ENCODE measurements at regions not wholly inside any gene's neighbourhood (a gene's known extent, or its start where the extent isn't known, plus 50 kb on each side); places are given as distances from the start of the nearest gene placed in this dataset.
"Not testable (repeated sequence)": the region's sequence is repeated elsewhere in the genome, so short reads cannot be mapped to it uniquely, and the experiment has no call there.

GRCh38 chr12:22812531-22812930, 187.6 kb downstream of the ETNK1 start:
- DNase-seq: no peak

- no peak for DNase-seq
These were observed 197.0 kb downstream of the ETNK1 start for GRCh38 chr12:22821985-22822384.

DNA sequence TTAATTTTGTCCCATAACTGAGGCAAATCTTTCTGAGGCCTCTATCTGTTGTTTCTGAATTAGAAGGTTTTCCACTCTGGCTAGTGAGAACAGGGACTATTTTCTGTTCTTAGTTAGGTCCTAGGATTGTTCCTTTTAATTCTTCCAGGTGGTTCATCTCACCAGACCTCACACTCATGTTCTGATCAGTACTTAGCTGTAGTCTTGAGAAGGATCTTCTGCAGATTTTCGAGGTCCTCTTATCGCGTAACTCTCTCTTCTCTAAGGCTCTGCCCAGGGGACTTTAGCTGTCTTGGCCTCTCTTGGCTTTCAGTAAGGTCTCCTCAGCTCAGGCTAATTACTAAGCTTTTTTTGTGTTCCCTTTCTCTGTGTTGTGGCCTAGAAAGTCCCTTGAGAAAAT, 201.1 kb downstream of the ETNK1 start:
- no peak for DNase-seq

- DNase-seq: not testable (repeated sequence)
These were observed 201.5 kb downstream of the ETNK1 start for GRCh38 chr12:22826446-22826981.

DNA sequence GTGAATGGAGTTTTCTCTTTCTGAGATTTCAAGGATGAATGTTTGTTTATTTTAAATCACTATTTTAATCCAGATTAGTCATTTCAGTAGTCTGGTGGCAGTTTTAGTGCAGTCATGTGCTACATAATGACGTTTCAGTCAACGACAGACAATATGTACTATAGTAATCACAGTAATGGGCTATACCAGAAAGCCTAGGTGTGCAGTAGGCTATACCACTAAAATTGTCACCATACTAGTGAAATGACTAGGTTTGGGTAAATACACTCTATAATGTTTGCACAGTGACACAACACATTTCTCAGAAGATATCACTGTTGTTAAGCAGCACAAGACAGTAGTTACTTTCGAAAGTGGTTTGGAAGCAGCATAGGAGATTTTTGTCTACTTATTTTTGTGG, 203.1 kb downstream of the ETNK1 start:
- DNase-seq: no peak

GRCh38 chr12:22835431-22835830, 210.5 kb downstream of the ETNK1 start:
- no peak for DNase-seq

- DNase-seq: no peak
These were observed 225.2 kb downstream of the ETNK1 start for GRCh38 chr12:22850185-22850584.

DNA sequence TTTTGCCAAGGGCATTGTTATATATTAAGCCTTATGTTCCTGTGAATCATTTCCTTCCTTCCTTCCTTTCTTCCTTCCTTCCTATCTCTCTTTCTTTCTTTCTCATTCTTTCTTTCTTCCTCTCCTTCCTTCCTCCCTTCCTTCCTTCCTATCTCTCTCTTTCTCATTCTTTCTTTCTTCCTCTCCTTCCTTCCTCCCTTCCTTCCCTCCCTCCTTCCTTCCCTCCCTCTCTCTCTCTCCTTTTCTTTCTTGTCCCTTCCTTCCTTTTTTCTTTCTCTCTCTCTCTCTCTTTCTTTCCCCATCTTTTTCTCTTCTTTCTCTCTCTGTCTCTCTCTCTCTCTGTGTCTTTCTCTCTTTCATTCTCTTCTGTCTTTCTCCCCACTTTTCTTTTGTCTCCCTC, 226.6 kb downstream of the ETNK1 start:
- DNase-seq: no peak

GRCh38 chr12:22855456-22855855, 230.5 kb downstream of the ETNK1 start:
- DNase-seq: no peak

GRCh38 chr12:22856178-22856577, 231.2 kb downstream of the ETNK1 start:
- DNase-seq: no peak

DNA sequence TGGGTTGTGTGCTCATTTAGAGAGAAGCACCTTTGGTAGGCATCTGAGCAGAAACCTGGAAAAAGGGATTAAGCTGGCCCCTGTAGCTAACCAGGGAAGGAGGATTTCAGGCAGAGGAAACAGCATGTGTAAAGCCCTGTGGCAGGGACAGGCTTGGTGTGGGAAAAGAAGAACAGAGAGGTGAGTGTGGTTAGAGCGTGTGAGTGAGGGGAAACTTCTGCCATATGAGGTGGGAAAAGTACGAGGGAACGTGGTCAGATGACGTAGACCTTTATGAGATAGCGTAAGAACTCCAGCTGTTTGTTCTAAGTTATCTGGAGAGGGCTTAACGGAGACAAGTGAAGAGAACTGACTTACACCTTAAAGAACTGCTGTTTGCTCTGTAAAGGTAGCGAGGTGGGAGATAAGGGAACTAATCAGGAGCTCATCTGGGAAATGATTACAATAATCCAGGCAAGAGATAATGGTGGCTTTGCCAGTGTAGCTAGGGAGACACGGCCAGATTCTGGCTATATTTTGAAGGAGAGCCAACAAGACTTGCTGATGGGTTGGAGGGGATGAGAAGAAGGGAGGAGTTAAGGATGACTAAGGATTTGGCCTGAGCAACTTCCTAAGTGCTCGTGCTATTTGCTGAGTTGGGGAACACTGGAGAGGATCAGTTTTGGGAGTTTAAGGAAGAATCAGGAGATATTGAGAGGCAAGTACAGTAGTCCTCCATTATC, 234.0 kb downstream of the ETNK1 start:
- no peak for DNase-seq

DNA sequence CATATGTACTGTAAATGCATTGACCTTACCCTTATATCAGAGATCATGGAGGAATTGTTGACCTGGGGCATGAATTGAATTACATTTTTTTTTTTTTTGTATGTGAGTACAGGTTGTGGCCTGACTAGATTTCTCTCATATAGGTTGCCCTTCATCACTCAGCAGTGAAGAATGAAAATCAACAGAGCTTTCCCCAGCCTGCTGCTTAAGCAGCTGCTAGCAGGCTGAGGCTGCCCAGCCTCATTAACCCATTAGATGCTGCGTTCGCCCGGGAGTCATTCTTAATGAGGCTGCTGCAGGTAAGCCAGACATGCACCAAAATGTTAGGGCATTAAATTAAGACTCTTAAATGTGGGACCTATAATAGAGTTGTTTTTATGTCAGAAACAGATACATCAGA, 236.0 kb downstream of the ETNK1 start:
- no peak for DNase-seq

DNA sequence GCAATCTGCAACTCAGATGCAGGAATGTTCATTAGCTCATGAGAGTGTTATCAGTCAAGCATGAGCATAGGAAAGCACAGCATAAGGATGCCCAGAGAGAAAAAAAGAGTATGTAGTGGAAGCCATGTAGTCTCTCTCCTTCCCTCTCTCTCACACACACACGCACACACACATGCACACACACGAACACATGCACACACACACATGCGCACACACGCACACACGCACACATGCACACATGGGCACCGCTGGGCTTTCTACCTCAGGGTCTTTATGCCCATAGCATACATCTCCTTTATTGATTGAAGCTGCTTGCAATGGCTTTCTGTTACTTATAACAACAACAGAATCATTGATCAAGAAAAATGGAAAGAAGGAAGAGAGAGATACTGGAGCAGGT, 240.9 kb downstream of the ETNK1 start:
- DNase-seq: no peak

GRCh38 chr12:22866406-22866805, 241.4 kb downstream of the ETNK1 start:
- no peak for DNase-seq

DNA sequence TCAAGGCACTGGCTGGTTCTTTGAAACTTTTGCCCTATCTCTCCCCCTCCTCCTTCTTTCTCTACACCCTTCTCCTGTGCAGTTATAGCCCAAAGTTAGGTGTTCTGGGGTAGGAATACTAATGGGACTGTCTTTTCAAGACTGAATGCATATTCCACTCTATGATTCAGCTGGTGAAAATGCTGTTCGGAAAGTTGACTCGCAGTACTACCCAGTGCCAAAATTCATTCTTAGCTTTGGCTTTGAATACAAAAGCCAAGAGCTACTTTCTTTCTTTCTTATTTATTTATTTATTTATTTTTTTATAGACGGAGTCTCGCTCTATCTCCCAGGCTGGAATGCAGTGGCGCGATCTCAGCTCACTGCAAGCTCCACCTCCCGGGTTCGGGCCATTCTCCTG, 249.2 kb downstream of the ETNK1 start:
- no peak for DNase-seq

- DNase-seq: no peak
These were observed 251.3 kb downstream of the ETNK1 start for GRCh38 chr12:22876262-22876661.

DNA sequence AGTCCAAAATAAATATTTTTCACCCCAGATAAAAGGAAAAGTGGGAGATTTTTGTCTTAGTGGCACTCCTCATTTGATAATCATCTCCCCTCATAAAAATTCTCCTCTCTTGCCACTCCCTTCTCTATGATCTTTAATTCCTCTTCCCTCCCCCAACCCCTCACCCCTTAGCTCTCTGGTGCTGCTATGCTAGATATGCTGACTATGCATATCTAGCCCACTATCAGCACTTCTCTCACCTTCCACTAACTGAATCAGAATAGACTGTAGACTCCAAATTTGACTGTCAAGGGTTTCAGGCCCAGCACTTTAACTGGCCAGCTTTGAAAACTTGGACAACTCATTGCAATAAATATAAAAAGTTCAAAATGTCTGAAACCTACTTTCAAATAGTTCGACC, 254.2 kb downstream of the ETNK1 start:
- no peak for DNase-seq

DNA sequence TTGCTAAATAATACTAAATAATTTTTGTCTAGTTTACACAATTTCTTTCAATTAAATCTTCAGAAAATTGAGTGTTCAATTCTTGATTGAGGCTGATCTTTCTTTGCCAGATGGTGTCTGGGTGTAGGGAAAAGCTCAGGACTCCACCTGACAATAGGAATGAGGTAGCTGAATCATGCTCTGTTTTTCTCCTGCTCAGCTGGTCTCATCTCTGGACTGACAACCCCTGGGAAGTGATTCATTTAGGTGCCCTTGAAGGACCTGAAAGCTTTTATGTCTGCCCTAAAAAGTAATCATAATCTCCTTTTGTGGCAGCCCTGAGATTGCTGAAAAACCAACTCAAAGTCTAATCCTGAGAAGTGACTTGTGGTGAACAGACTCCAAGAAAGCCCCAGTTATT, 255.4 kb downstream of the ETNK1 start:
- DNase-seq: no peak

DNA sequence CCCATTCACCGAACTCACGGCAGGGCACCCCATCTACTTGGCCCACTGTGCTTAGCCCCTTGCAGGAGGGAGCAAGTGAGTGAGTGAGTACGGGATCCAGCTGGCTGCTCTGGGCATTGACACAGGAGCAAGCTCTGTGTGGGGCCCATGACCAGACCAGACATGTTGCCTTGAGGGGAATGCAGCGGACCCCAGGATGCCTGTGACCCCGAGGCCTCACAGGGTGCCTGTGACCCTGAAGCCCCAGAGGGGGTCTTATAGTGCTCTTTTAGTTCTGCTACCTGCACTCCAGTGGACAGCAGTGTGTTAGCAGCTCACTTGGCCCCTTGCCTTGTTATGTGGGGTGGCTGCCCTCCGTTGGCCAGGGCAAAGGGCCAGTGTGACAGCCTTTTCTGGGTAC, 255.8 kb downstream of the ETNK1 start:
- no peak for DNase-seq

DNA sequence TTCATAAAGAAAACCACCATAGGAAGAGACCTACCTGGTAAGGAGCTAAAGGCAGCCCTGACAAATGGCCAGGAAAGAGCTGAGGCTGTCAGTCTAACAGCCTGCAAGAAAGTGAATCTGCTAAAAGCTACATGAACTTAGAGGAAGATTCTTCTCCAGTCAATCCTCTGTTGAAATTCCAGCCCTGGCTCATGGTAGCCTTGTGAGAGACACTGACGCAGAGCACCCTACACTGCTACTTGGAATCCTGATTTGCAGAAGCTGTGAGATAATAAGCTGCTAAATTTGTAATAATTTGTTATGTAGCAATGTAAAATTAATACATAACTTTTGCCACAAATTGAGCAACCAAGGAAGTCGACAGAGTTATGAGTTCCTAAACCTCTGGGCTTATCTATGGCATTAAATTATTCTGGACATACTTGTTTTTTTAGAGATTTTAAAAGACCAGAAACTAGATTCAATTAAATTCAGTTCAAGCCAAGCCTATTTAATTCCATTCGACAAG, 257.0 kb downstream of the ETNK1 start:
- DNase-seq: no peak

DNA sequence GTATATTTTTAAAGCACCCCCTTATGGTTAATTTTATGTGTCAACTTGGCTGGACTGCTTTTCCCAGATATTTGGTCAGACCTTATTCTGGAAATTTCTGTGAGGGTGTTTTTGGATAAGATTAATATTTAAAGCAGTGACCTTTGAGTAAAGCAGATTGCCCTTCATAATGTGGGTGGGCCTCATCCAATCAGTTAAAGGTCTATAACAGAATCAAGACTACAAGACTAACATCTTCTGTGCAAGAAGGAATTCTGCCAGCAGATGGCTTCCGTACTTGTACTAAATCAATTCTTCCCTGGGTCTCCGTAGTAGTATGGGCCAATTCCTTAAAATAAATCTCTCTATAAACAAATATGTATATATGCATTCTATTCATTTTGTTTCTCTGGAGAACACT, 257.6 kb downstream of the ETNK1 start:
- no peak for DNase-seq

DNA sequence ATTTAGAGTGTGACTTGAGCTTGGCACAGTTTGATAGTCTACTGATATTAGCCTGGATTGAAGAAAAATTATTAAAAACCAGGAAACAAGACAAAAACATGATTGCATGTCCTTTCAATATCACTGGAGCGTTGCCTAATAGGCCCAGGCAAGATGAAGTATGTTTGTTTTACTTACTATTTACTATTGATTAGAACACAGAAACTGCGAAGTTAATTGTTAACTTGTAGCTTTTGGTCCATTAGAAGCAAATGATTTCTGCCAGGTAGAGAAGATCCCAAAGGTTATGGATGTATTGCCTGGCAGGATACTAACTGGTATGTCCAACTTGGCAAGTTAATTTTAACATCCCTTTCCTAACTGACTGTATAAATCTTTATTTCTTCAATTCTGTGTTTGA, 268.9 kb downstream of the ETNK1 start:
- DNase-seq: no peak

DNA sequence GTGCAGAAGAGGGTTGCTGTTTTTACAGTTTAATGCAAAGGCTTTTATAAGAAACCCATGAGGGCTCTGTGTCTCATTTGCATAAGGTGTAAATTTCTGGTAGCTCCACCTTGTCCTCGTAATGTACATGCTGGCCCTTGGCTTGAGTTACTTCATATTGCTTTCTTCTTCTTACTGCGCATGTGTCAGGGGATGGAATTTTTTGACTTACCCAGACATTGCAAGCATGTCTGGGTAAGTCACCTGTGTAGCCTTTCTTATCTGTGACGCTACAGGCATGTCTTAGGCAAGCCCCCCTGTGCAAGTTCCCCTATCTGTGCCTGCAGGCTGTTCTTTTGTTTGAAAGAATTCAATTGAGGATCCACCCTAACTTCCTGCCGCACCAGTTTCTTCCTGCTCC, 274.2 kb downstream of the ETNK1 start:
- no peak for DNase-seq

- no peak for DNase-seq
These were observed 275.4 kb downstream of the ETNK1 start for GRCh38 chr12:22900401-22900800.

DNA sequence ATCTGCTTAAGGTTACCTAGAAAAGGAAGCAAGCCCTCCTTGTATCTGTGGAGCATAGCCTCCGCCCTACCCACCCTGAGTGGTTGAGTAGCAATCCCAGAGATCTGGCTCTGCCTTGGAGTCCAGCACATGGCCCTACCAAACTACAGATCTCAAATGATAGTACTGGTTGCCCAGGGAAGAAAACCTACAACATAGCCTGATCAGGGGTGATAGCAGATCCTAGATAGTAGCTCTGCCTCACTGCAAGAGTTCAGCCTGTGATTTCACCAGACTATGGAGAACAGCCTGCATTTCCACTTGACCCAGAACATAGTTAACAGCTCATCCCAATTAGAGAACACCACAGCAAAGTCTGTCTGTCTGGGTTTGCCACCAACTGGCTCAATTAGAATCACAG, 279.5 kb downstream of the ETNK1 start:
- DNase-seq: no peak
